ENCODE measurements at regions not wholly inside any gene's neighbourhood (a gene's known extent, or its start where the extent isn't known, plus 50 kb on each side); places are given as distances from the start of the nearest gene placed in this dataset.

- Histone ChIP-seq H3K36me3 (ENCODE audit: low read length) (no peaks in the 10 kb centered on the region), H3K4me2 (ENCODE audit: low read depth, low read length, poor library complexity, severe bottlenecking) (no peak overlapping the region), H3K4me3 (ENCODE audit: insufficient read depth, low read length, poor library complexity, severe bottlenecking) (no peak overlapping the region), H3K9ac (ENCODE audit: low read length) (no peak overlapping the region), H3K27ac (ENCODE audit: low read depth, low read length) (no peak overlapping the region), H3K27me3 (ENCODE audit: low read length) (no peaks in the 10 kb centered on the region), H2AFZ (ENCODE audit: low read depth, low read length, severe bottlenecking) (no peak overlapping the region), H3F3A (ENCODE audit: insufficient read depth) (no peaks in the 10 kb centered on the region), H3K79me2 (ENCODE audit: insufficient read depth, low read length) (no peaks in the 10 kb centered on the region), H3K9me2 (replicated peaks; ENCODE audit: insufficient read depth, low read length) (no peaks in the 10 kb centered on the region), H3K9me3 (ENCODE audit: insufficient read depth, low read length) (no peaks in the 10 kb centered on the region), H4K20me1 (ENCODE audit: low read depth, low read length) (no peaks in the 10 kb centered on the region)
- TF ChIP-seq EZH2phosphoT487 (conservative IDR thresholded peaks at IDR 0.05; ENCODE audit: low read length), result no peak
- no peak for TF ChIP-seq CTCF (IDR thresholded peaks at IDR 0.05; ENCODE audit: insufficient read depth, low read length, poor library complexity, severe bottlenecking)
Observed at GRCh38 chr22:47332246-47332980, 570.0 kb downstream of the TBC1D22A start.

GRCh38 chr22:47331750-47332149 is 569.3 kb downstream of the TBC1D22A start:
- TF ChIP-seq EZH2phosphoT487 (conservative IDR thresholded peaks at IDR 0.05; ENCODE audit: low read length), result no peak
- no peaks in the 10 kb centered on the region for H3K36me3 ChIP-seq (ENCODE audit: low read length)
- H3K27ac ChIP-seq (ENCODE audit: low read depth, low read length), result no peak overlapping the region
- H3K27me3 ChIP-seq (ENCODE audit: low read length), result no peaks in the 10 kb centered on the region
- H3K9ac ChIP-seq (ENCODE audit: low read length), result no peak overlapping the region
- H4K20me1 ChIP-seq (ENCODE audit: low read depth, low read length), result no peaks in the 10 kb centered on the region
- no peaks in the 10 kb centered on the region for H3K9me3 ChIP-seq (ENCODE audit: insufficient read depth, low read length)
- no peak overlapping the region for H2AFZ ChIP-seq (ENCODE audit: low read depth, low read length, severe bottlenecking)
- no peaks in the 10 kb centered on the region for H3K9me2 ChIP-seq (replicated peaks; ENCODE audit: insufficient read depth, low read length)
- H3F3A ChIP-seq (ENCODE audit: insufficient read depth), result no peaks in the 10 kb centered on the region
- no peak overlapping the region for H3K4me3 ChIP-seq (ENCODE audit: insufficient read depth, low read length, poor library complexity, severe bottlenecking)
- H3K79me2 ChIP-seq (ENCODE audit: insufficient read depth, low read length), result no peaks in the 10 kb centered on the region
- H3K4me2 ChIP-seq (ENCODE audit: low read depth, low read length, poor library complexity, severe bottlenecking), result no peak overlapping the region

GRCh38 chr22:47329727-47330650 is 567.5 kb downstream of the TBC1D22A start:
- no peak overlapping the region for H2AFZ ChIP-seq (ENCODE audit: low read depth, low read length, severe bottlenecking)
- no peak overlapping the region for H3K9ac ChIP-seq (ENCODE audit: low read length)
- TF ChIP-seq CTCF (IDR thresholded peaks at IDR 0.05; ENCODE audit: insufficient read depth, low read length, poor library complexity, severe bottlenecking) (no peak), EZH2phosphoT487 (conservative IDR thresholded peaks at IDR 0.05; ENCODE audit: low read length) (no peak)
- H3K27ac ChIP-seq (ENCODE audit: low read depth, low read length), result no peak overlapping the region
- H3K79me2 ChIP-seq (ENCODE audit: insufficient read depth, low read length), result no peaks in the 10 kb centered on the region
- no peaks in the 10 kb centered on the region for H3K27me3 ChIP-seq (ENCODE audit: low read length)
- H3K4me2 ChIP-seq (ENCODE audit: low read depth, low read length, poor library complexity, severe bottlenecking), result no peak overlapping the region
- H3K9me3 ChIP-seq (ENCODE audit: insufficient read depth, low read length), result no peaks in the 10 kb centered on the region
- no peaks in the 10 kb centered on the region for H3K36me3 ChIP-seq (ENCODE audit: low read length)
- no peak overlapping the region for H3K4me3 ChIP-seq (ENCODE audit: insufficient read depth, low read length, poor library complexity, severe bottlenecking)
- H3F3A ChIP-seq (ENCODE audit: insufficient read depth), result no peaks in the 10 kb centered on the region
- H4K20me1 ChIP-seq (ENCODE audit: low read depth, low read length), result no peaks in the 10 kb centered on the region
- no peaks in the 10 kb centered on the region for H3K9me2 ChIP-seq (replicated peaks; ENCODE audit: insufficient read depth, low read length)
